Body of pancreas (tissue), 4 donors: ENCODE measurements at regions not wholly inside any gene's neighbourhood (a gene's known extent, or its start where the extent isn't known, plus 50 kb on each side); places are given as distances from the start of the nearest gene placed in this dataset.

ENCODE experiments used
- ATAC-seq: fragments of 150-250 bp; one replicate; pipeline ENCODE4 v1.9.1; 2016
- DNase-seq, 4 donors: peaks; one replicate each; pipeline ENCODE4 v3.0.0-alpha.2; 2019
- H3K27ac ChIP-seq, 4 donors: fragments of 200-600 bp; sonication (generic); 1 replicate in 3 of 4; 2 replicates in 1 of 4; pipeline versions ENCODE4 v1.5.1 to v1.6.1; 2016 to 2019; ENCODE audit warnings: mild to moderate bottlenecking in 1 of 4, mixed read lengths in 1 of 4, moderate library complexity in 1 of 4
- H3K27me3 ChIP-seq, 2 donors: fragments of 200-600 bp; sonication (generic); one replicate each; pipeline ENCODE4 v1.6.0; 2016; ENCODE audit warnings: mild to moderate bottlenecking in 1 of 2
- H3K36me3 ChIP-seq, 2 donors: fragments of 200-600 bp; sonication (generic); replicated peaks in 1 of 2; 2 replicates each; pipeline ENCODE4 v1.5.1; 2016; ENCODE audit warnings: low read depth in 2 of 2; ENCODE audit not compliant: insufficient read depth in 1 of 2
- H3K4me1 ChIP-seq: fragments of 200-600 bp; sonication (generic); one replicate; pipeline ENCODE4 v1.6.0; 2016
- H3K4me3 ChIP-seq, 2 donors: fragments of 200-600 bp; sonication (generic); 1 replicate in 1 of 2; 2 replicates in 1 of 2; pipeline ENCODE4 v1.5.1; 2016 to 2019
- H3K9me3 ChIP-seq, 3 donors: fragments of 200-600 bp; sonication (generic); 1 replicate in 2 of 3; 2 replicates in 1 of 3; pipeline ENCODE4 v1.5.1; 2016
- POLR2A ChIP-seq, 3 donors: fragments of 450-650 bp; IDR thresholded peaks; one replicate each; pipeline ENCODE4 v1.6.1; 2016; ENCODE audit warnings: antibody characterized with exemption in 3 of 3, mild to moderate bottlenecking in 2 of 3
- WGBS, 2 donors: methylation state at CpG; one replicate each; pipeline ENCODE4 v1.1.5; 2017; 5-methylcytosine and 5-hydroxymethylcytosine counted together
- intact Hi-C: fragments of 100-400 bp; cut with DNase I; formaldehyde crosslinking; loops from one replicate; pipeline ENCODE4 v1.15.1; 2023
- TF ChIP-seq, protein P1 (sequence below), 7 experiments: fragments of 450-650 bp in 4 of 7; fragments of 200-600 bp in 3 of 7; sonication (generic) in 3 of 7; IDR thresholded peaks; one replicate each; pipeline ENCODE4 v1.5.1; 2016 to 2019; ENCODE audit warnings: antibody characterized with exemption in 7 of 7

DNA sequence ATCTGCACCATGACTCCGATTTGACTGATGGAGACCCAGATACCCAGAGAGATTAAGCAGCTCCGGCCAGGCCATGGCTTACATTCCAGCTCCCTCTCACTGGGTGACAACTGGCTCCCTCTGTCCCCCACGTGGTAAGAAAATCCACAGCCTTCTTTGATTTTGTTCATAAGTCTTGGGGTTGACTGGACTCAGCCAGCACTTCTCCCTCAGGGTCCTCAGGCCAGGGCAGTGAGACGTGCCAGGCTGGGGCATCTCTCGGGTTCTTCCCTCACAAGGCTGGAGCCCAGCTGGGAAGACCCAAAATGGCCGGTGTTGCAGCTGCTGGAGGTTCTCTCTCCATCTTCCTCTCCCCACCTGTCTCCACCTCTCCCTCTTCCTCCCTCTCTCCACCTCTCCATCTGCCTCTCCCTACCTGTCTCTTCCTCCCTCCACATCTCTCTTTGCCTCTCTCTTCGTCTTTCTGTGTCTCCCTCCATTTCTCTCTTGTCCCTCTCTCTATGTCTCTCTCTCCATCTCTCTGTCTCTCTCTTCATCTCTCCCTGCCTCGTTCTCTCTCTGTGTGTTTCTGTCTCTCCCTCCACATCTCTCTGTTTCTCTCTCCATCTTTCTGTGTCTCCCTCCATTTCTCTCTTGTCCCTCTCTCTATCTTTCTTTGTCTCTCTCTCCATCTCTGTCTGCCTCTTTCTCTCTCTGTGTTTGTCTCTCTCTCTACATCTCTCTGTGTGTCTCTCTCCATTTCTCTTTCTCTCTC, 105.3 kb downstream of the FOXL1 start:
- H3K4me1 ChIP-seq, result no peaks in the 10 kb centered on the region
- ATAC-seq (no peak), DNase-seq (no peak)
- intact Hi-C loops, result no loop called here
- TF ChIP-seq POLR2A (IDR thresholded peaks at IDR 0.05), result no peak
- TF ChIP-seq, protein P1, sequence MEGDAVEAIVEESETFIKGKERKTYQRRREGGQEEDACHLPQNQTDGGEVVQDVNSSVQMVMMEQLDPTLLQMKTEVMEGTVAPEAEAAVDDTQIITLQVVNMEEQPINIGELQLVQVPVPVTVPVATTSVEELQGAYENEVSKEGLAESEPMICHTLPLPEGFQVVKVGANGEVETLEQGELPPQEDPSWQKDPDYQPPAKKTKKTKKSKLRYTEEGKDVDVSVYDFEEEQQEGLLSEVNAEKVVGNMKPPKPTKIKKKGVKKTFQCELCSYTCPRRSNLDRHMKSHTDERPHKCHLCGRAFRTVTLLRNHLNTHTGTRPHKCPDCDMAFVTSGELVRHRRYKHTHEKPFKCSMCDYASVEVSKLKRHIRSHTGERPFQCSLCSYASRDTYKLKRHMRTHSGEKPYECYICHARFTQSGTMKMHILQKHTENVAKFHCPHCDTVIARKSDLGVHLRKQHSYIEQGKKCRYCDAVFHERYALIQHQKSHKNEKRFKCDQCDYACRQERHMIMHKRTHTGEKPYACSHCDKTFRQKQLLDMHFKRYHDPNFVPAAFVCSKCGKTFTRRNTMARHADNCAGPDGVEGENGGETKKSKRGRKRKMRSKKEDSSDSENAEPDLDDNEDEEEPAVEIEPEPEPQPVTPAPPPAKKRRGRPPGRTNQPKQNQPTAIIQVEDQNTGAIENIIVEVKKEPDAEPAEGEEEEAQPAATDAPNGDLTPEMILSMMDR (IDR thresholded peaks at IDR 0.05), result no peak
- no peaks in the 10 kb centered on the region for H3K27me3 ChIP-seq
- H3K36me3 ChIP-seq, result no peaks in the 10 kb centered on the region
- no peak overlapping the region for H3K4me3 ChIP-seq
- H3K27ac ChIP-seq, result no peak overlapping the region
- H3K9me3 ChIP-seq, result no peaks in the 10 kb centered on the region
- WGBS, 2 donors, result 34 to 53% methylated on average over 8 of the region's 8 CpGs

DNA sequence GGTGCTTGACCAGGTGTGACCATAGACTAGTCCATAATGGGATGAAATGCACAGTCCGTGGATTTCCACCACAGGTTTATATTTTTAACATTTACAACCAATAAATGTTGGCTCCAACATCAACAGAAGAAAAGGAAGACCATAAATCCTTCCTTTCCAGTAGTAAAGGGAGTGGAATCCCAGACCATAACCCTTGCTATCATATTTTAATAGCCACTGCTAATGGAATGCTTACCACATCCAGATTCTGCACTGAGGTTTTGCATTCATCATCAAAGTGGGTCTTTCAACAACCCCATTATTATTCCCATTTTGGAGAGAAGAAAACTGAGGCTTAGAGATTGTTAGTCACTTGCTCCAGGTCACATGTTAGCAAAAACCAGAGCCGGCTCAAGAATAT, 106.7 kb downstream of the FOXL1 start:
- Histone ChIP-seq H3K9me3 (no peaks in the 10 kb centered on the region), H3K4me1 (no peaks in the 10 kb centered on the region), H3K36me3 (no peaks in the 10 kb centered on the region), H3K4me3 (no peak overlapping the region), H3K27ac (no peak overlapping the region), H3K27me3 (no peaks in the 10 kb centered on the region)
- ATAC-seq (no peak), DNase-seq (no peak)
- intact Hi-C loops, result no loop called here
- WGBS, 2 donors, result 59 to 60% methylated on average over 2 of the region's 2 CpGs
- TF ChIP-seq, protein P1 (IDR thresholded peaks at IDR 0.05), result no peak
- no peak for TF ChIP-seq POLR2A (IDR thresholded peaks at IDR 0.05)

DNA sequence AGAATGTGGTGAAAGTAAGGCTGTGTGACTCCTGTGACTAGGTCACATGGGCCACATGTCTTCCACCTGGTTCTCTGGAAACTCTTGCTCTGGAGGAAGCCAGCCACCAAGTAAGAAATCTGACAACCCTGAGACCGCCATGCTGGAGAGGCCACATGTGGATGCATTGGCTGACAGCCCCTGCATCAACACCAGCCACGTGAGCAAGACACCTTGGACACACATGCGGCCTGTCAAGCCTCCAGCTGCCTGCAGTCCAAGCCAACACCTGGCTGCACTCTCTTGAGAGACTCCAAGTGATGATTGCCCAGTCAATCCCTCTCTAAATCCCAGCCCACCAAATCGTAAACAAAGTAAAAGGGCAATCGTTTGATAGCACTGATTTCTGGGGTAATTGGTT, 112.6 kb downstream of the FOXL1 start:
- TF ChIP-seq POLR2A (IDR thresholded peaks at IDR 0.05), result no peak
- TF ChIP-seq, protein P1 (IDR thresholded peaks at IDR 0.05), result no peak
- intact Hi-C loops, result no loop called here

DNA sequence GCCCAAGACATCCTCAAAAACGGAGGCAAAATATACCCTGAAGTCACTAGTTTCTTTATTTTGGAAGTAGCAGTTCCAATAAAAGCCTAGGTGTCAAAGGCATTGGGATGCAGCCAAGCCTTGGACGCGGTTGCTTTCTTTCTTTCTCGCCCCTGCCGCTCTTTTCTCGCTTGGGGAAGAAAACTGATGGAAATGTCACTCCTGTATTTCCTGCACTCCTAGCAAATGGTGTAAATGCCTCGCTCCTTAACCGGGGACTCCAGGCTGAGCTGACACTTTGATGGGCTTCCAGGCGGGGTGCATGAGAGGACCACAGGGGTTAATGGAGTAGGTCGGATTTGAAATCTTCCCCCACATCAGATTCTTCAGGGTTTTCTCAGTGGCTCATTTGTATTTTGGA, 114.1 kb downstream of the FOXL1 start:
- DNase-seq (no peak), ATAC-seq (no peak)
- Histone ChIP-seq H3K27me3 (no peaks in the 10 kb centered on the region), H3K9me3 (no peaks in the 10 kb centered on the region), H3K4me3 (no peak overlapping the region), H3K27ac (no peak overlapping the region), H3K36me3 (no peaks in the 10 kb centered on the region), H3K4me1 (no peaks in the 10 kb centered on the region)
- TF ChIP-seq, protein P1 (IDR thresholded peaks at IDR 0.05), result no peak
- TF ChIP-seq POLR2A (IDR thresholded peaks at IDR 0.05), result no peak
- intact Hi-C loops, result no loop called here
- 35 to 47% methylated on average over 10 of the region's 10 CpGs for WGBS, 2 donors

More for the DNA sequence above, 112.6 kb downstream of the FOXL1 start:
- H3K27ac ChIP-seq, result no peak overlapping the region
- ATAC-seq (no peak), DNase-seq (no peak)
- no peak overlapping the region for H3K4me3 ChIP-seq
- H3K36me3 ChIP-seq, result no peaks in the 10 kb centered on the region
- H3K9me3 ChIP-seq, result no peaks in the 10 kb centered on the region
- no peaks in the 10 kb centered on the region for H3K27me3 ChIP-seq
- 53 to 62% methylated on average over 4 to 5 of the region's 5 CpGs for WGBS, 2 donors
- no peaks in the 10 kb centered on the region for H3K4me1 ChIP-seq

DNA sequence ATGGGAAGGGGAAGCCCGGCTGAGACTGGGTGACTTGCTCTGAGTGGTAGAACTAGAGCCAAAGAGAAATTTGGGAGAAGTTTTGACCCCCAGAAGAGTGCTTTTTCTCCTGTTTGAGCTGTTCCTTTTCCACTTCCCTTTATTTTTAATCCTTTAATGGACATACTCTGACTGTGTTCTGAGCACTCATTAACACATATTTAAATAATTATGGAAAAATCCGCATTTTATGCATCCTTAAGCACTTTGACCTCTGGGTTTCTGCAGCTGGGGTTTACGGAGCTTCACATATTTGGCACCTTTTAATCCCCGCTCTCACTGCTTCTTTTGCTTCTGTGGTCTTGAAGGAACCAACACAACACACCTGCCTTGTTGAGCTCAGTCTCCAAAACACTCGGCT, 114.7 kb downstream of the FOXL1 start:
- intact Hi-C loops, result no loop called here
- no peaks in the 10 kb centered on the region for H3K36me3 ChIP-seq
- ATAC-seq, result no peak
- H3K9me3 ChIP-seq, result no peaks in the 10 kb centered on the region
- DNase-seq, result no peak
- H3K4me3 ChIP-seq, result no peak overlapping the region
- no peak overlapping the region for H3K27ac ChIP-seq
- no peaks in the 10 kb centered on the region for H3K4me1 ChIP-seq
- 26 to 38% methylated on average over 5 of the region's 5 CpGs for WGBS, 2 donors
- H3K27me3 ChIP-seq, result no peaks in the 10 kb centered on the region
- TF ChIP-seq POLR2A (IDR thresholded peaks at IDR 0.05), result no peak
- TF ChIP-seq, protein P1 (IDR thresholded peaks at IDR 0.05), result no peak
